GM23248 (cell line): ENCODE measurements at regions not wholly inside any gene's neighbourhood (a gene's known extent, or its start where the extent isn't known, plus 50 kb on each side); places are given as distances from the start of the nearest gene placed in this dataset.

Experiments
- DNase-seq: peaks from one replicate; pipeline ENCODE4 v3.0.0-alpha.2; 2015
- H2AFZ ChIP-seq: fragments of 200-600 bp; sonication (generic); 2 replicates; pipeline ENCODE4 v1.6.1; 2016; ENCODE audit warnings: antibody characterized with exemption
- H3F3A ChIP-seq: fragments of 200-600 bp; sonication (generic); 2 replicates; pipeline ENCODE4 v1.6.1; 2016; ENCODE audit warnings: mild to moderate bottlenecking, antibody characterized with exemption, mixed run types; ENCODE audit not compliant: insufficient read depth
- H3K27ac ChIP-seq: fragments of 200-600 bp; sonication (generic); 2 replicates; pipeline ENCODE4 v1.5.1; 2016; ENCODE audit warnings: mild to moderate bottlenecking
- H3K27me3 ChIP-seq: fragments of 200-600 bp; sonication (generic); replicated peaks from 2 replicates; pipeline ENCODE4 v1.6.1; 2016; ENCODE audit warnings: mild to moderate bottlenecking; ENCODE audit not compliant: insufficient read depth
- H3K36me3 ChIP-seq: fragments of 200-600 bp; sonication (generic); 2 replicates; pipeline ENCODE4 v1.6.1; 2016; ENCODE audit warnings: low read depth, mild to moderate bottlenecking
- H3K4me1 ChIP-seq: fragments of 200-600 bp; sonication (generic); 2 replicates; pipeline ENCODE4 v1.6.1; 2016; ENCODE audit warnings: mild to moderate bottlenecking; ENCODE audit not compliant: insufficient read depth
- H3K4me2 ChIP-seq: fragments of 200-600 bp; sonication (generic); one replicate; pipeline ENCODE4 v1.6.1; 2016; ENCODE audit warnings: mild to moderate bottlenecking; ENCODE audit not compliant: unreplicated experiment
- H3K4me3 ChIP-seq: fragments of 200-600 bp; sonication (generic); 2 replicates; pipeline ENCODE4 v1.5.1; 2016; ENCODE audit warnings: mild to moderate bottlenecking
- H3K79me2 ChIP-seq: fragments of 200-600 bp; sonication (generic); 2 replicates; pipeline ENCODE4 v1.6.1; 2016; ENCODE audit warnings: mild to moderate bottlenecking; ENCODE audit not compliant: insufficient read depth
- H3K9ac ChIP-seq: fragments of 200-600 bp; sonication (generic); 2 replicates; pipeline ENCODE4 v1.6.1; 2016; ENCODE audit warnings: mild to moderate bottlenecking
- H3K9me2 ChIP-seq: fragments of 200-600 bp; sonication (generic); 2 replicates; pipeline ENCODE4 v1.6.1; 2016; ENCODE audit warnings: mixed run types, mild to moderate bottlenecking, moderate library complexity; ENCODE audit not compliant: insufficient read depth
- H3K9me3 ChIP-seq: fragments of 200-600 bp; sonication (generic); one replicate; pipeline ENCODE4 v1.6.1; 2017; ENCODE audit warnings: low read depth
- H4K20me1 ChIP-seq: fragments of 200-600 bp; sonication (generic); 2 replicates; pipeline ENCODE4 v1.6.0; 2016; ENCODE audit not compliant: insufficient read depth
- EZH2 ChIP-seq: fragments of 200-600 bp; sonication (generic); IDR thresholded peaks from 2 replicates; pipeline ENCODE4 v1.6.1; 2018; ENCODE audit warnings: antibody characterized with exemption, mild to moderate bottlenecking; ENCODE audit not compliant: insufficient read depth, poor library complexity, severe bottlenecking
- EZH2phosphoT487 ChIP-seq: fragments of 200-600 bp; sonication (generic); IDR thresholded peaks from 2 replicates; pipeline ENCODE4 v1.6.1; 2018; ENCODE audit warnings: antibody characterized with exemption, moderate library complexity, mild to moderate bottlenecking, low read depth; ENCODE audit not compliant: insufficient read depth
- WGBS, 2 experiments: methylation state at CpG; one replicate each; pipeline ENCODE4 v1.1.6; 2015 to 2017; ENCODE audit warnings: low lambda C conversion rate in 2 of 2, low coverage in 1 of 2; ENCODE audit errors: missing lambda C conversion rate in 2 of 2; 5-methylcytosine and 5-hydroxymethylcytosine counted together
- in situ Hi-C: fragments of 300-500 bp; cut with MboI; formaldehyde crosslinking; loops from 2 replicates; pipeline ENCODE4 v1.15.0; 2020

GRCh38 chr11:76291576-76292526, 85.5 kb upstream of the WNT11 start:
- no peak overlapping the region for H3K9ac ChIP-seq
- H3K9me2 ChIP-seq = no peaks in the 10 kb centered on the region
- H3K4me1 ChIP-seq = no peaks in the 10 kb centered on the region
- H3K27me3 ChIP-seq = no peaks in the 10 kb centered on the region; the same call in 1 of the 2 replicates
- no peak overlapping the region for H3K27ac ChIP-seq
- TF ChIP-seq EZH2 (no peak), EZH2phosphoT487 (no peak)
- WGBS, 2 experiments = 75 to 78% methylated on average over 23 to 24 of the region's 24 CpGs
- in situ Hi-C loops = no loop called here
- no peaks in the 10 kb centered on the region for H3K36me3 ChIP-seq
- H2AFZ ChIP-seq = no peak overlapping the region
- no peaks in the 10 kb centered on the region for H4K20me1 ChIP-seq
- no peak for DNase-seq
- no peaks in the 10 kb centered on the region for H3K79me2 ChIP-seq
- no peak overlapping the region for H3K4me2 ChIP-seq
- no peaks in the 10 kb centered on the region for H3K9me3 ChIP-seq
- H3F3A ChIP-seq = no peaks in the 10 kb centered on the region
- no peak overlapping the region for H3K4me3 ChIP-seq

GRCh38 chr11:76288166-76288980, 82.1 kb upstream of the WNT11 start:
- in situ Hi-C loops = no loop called here
- Histone ChIP-seq H3K27ac (no peak overlapping the region), H3K4me3 (no peak overlapping the region), H3F3A (no peaks in the 10 kb centered on the region), H2AFZ (no peak overlapping the region), H3K9me2 (no peaks in the 10 kb centered on the region), H3K4me2 (no peak overlapping the region), H3K27me3 (no peaks in the 10 kb centered on the region; the same call in 1 of the 2 replicates), H3K9ac (no peak overlapping the region), H3K9me3 (no peaks in the 10 kb centered on the region), H3K36me3 (no peaks in the 10 kb centered on the region), H3K4me1 (no peaks in the 10 kb centered on the region), H3K79me2 (no peaks in the 10 kb centered on the region), H4K20me1 (no peaks in the 10 kb centered on the region)
- TF ChIP-seq EZH2 = no peak
- no peak for TF ChIP-seq EZH2phosphoT487
- no peak for DNase-seq
- 60 to 61% methylated on average over 15 to 21 of the region's 21 CpGs for WGBS, 2 experiments

- TF ChIP-seq EZH2phosphoT487 = no peak
- no peak for TF ChIP-seq EZH2
- no peak overlapping the region for H3K4me2 ChIP-seq
- H3K4me1 ChIP-seq = no peaks in the 10 kb centered on the region
- H2AFZ ChIP-seq = no peak overlapping the region
- in situ Hi-C loops = no loop called here
- no peaks in the 10 kb centered on the region for H3K9me3 ChIP-seq
- H3K27me3 ChIP-seq = no peaks in the 10 kb centered on the region; the same call in 1 of the 2 replicates
- H3K36me3 ChIP-seq = no peaks in the 10 kb centered on the region
- no peak overlapping the region for H3K9ac ChIP-seq
- DNase-seq = no peak
- no peaks in the 10 kb centered on the region for H4K20me1 ChIP-seq
- 55 to 79% methylated on average over 10 of the region's 10 CpGs for WGBS, 2 experiments
- H3F3A ChIP-seq = no peaks in the 10 kb centered on the region
- no peaks in the 10 kb centered on the region for H3K9me2 ChIP-seq
- H3K27ac ChIP-seq = no peak overlapping the region
- no peaks in the 10 kb centered on the region for H3K79me2 ChIP-seq
- no peak overlapping the region for H3K4me3 ChIP-seq
These were observed 80.9 kb upstream of the WNT11 start for GRCh38 chr11:76287227-76287626.

GRCh38 chr11:76285397-76286104, 79.2 kb upstream of the WNT11 start:
- Histone ChIP-seq H3F3A (no peaks in the 10 kb centered on the region), H3K27me3 (no peaks in the 10 kb centered on the region), H3K9ac (no peak overlapping the region), H3K9me3 (no peaks in the 10 kb centered on the region), H3K36me3 (no peaks in the 10 kb centered on the region), H3K9me2 (no peaks in the 10 kb centered on the region), H3K4me2 (no peak overlapping the region), H3K4me3 (no peak overlapping the region), H4K20me1 (no peaks in the 10 kb centered on the region), H3K27ac (no peak overlapping the region), H3K79me2 (no peaks in the 10 kb centered on the region), H2AFZ (no peak overlapping the region), H3K4me1 (no peaks in the 10 kb centered on the region)
- TF ChIP-seq EZH2phosphoT487 = no peak
- WGBS, 2 experiments = 75 to 82% methylated on average over 6 of the region's 6 CpGs
- DNase-seq = no peak
- in situ Hi-C loops = no loop called here
